OCI-LY7 (cell line): ENCODE measurements at regions not wholly inside any gene's neighbourhood (a gene's known extent, or its start where the extent isn't known, plus 50 kb on each side); places are given as distances from the start of the nearest gene placed in this dataset.
A peak's percentile ranks its signal among the peaks of the same experiment; 100 is the strongest.

ENCODE experiments used
- BruUV-seq: library from RNA; stranded (reverse); fragments of 400-500 nt; replicated peaks from 2 replicates; lab custom pipeline; 2021; lab: Mats Ljungman, UMichigan
- CTCF ChIA-PET: fragments of 300-600 bp; sonication (Branson Sonifier 250); formaldehyde crosslinking; loops from one replicate; lab custom pipeline; 2022; ENCODE audit warnings: antibody characterized with exemption; ENCODE audit not compliant: unreplicated experiment; lab: Charles Lee
- POLR2A ChIA-PET: fragments of 300-600 bp; sonication (Branson Sonifier 250); formaldehyde crosslinking; loops from one replicate; lab custom pipeline; 2022; ENCODE audit warnings: antibody characterized with exemption; lab: Charles Lee
- DNase-seq: peaks from one replicate; pipeline ENCODE4 v3.0.0-alpha.2; 2015; ENCODE audit warnings: low spot score
- H2AFZ ChIP-seq: fragments of 200-600 bp; sonication (generic), shearing (Covaris generic); 2 replicates; pipeline ENCODE4 v1.6.1; 2014; ENCODE audit warnings: mild to moderate bottlenecking, antibody characterized with exemption, low read length, moderate library complexity
- H3K27ac ChIP-seq: fragments of 200-600 bp; sonication (generic); 2 replicates; pipeline ENCODE4 v1.5.1; 2014; ENCODE audit warnings: mixed run types, low read depth, mild to moderate bottlenecking, moderate library complexity, low read length, inconsistent platforms; ENCODE audit not compliant: poor library complexity, severe bottlenecking
- H3K36me3 ChIP-seq: fragments of 200-600 bp; sonication (generic); 2 replicates; pipeline ENCODE4 v1.6.1; 2014; ENCODE audit warnings: mild to moderate bottlenecking, antibody characterized with exemption, low read length, moderate library complexity, mixed read lengths; ENCODE audit not compliant: insufficient read depth
- H3K4me1 ChIP-seq: fragments of 200-600 bp; sonication (generic); 2 replicates; pipeline ENCODE4 v1.5.1; 2014; ENCODE audit warnings: mild to moderate bottlenecking, low read length; ENCODE audit not compliant: insufficient read depth, poor library complexity, severe bottlenecking
- H3K4me2 ChIP-seq: fragments of 200-600 bp; sonication (generic); 2 replicates; pipeline ENCODE4 v1.6.1; 2014; ENCODE audit warnings: mild to moderate bottlenecking, low read length
- H3K4me3 ChIP-seq: fragments of 200-600 bp; sonication (generic); 2 replicates; pipeline ENCODE4 v1.5.1; 2014; ENCODE audit warnings: mild to moderate bottlenecking, low read depth, low read length; ENCODE audit not compliant: poor library complexity, severe bottlenecking
- H3K79me2 ChIP-seq: fragments of 200-600 bp; sonication (generic); 2 replicates; pipeline ENCODE4 v1.6.1; 2016; ENCODE audit warnings: low read depth, mild to moderate bottlenecking, low read length, moderate library complexity, mixed read lengths; ENCODE audit not compliant: insufficient read depth
- H3K9me2 ChIP-seq: fragments of 200-600 bp; sonication (generic); 2 replicates; pipeline ENCODE4 v1.6.1; 2016; ENCODE audit warnings: mild to moderate bottlenecking, low read length, mixed read lengths; ENCODE audit not compliant: insufficient read depth
- H3K9me3 ChIP-seq: fragments of 200-600 bp; sonication (generic); 2 replicates; pipeline ENCODE4 v1.6.1; 2014; ENCODE audit warnings: mild to moderate bottlenecking, mixed run types, low read length, mixed read lengths
- H4K20me1 ChIP-seq: fragments of 200-600 bp; sonication (generic); 2 replicates; pipeline ENCODE4 v1.6.1; 2014; ENCODE audit warnings: mild to moderate bottlenecking, antibody characterized with exemption, low read length, moderate library complexity, mixed read lengths; ENCODE audit not compliant: insufficient read depth
- CTCF ChIP-seq: fragments of 200-600 bp; sonication (generic); conservative IDR thresholded peaks from 2 replicates; pipeline ENCODE4 v1.5.1; 2014; ENCODE audit warnings: mild to moderate bottlenecking, antibody characterized with exemption, low read length, moderate library complexity, mixed read lengths
- EZH2phosphoT487 ChIP-seq: fragments of 200-600 bp; sonication (generic); IDR thresholded peaks from 2 replicates; pipeline ENCODE4 v1.6.1; 2018; ENCODE audit warnings: low read depth, borderline replicate concordance, mild to moderate bottlenecking, mixed run types, antibody characterized with exemption, low read length, moderate library complexity, mixed read lengths
- intact Hi-C: fragments of 100-400 bp; cut with micrococcal nuclease; formaldehyde crosslinking; loops from one replicate; pipeline ENCODE4 v1.10.0; 2022; ENCODE audit not compliant: unreplicated experiment

GRCh38 chr14:22409006-22409405 is 180.0 kb downstream of the DAD1 start:
- H3K9me2 ChIP-seq: no peaks in the 10 kb centered on the region
- no peak overlapping the region for H3K4me2 ChIP-seq
- no peaks in the 10 kb centered on the region for H3K36me3 ChIP-seq
- no peaks in the 10 kb centered on the region for H4K20me1 ChIP-seq
- no peaks in the 10 kb centered on the region for H3K79me2 ChIP-seq
- H2AFZ ChIP-seq: peak overlapping the region; percentile 5; the same call in 1 of the 2 replicates
- no peak overlapping the region for H3K4me3 ChIP-seq
- ChIA-PET POLR2A (interaction anchor here (0.9 to 1.6 kb wide), 2 partner anchors 14 to 50 kb away, joined by 3 to 10 read pairs; no protein-coding TSS in a partner anchor), CTCF (interaction anchor here (1.0 kb wide), 1 partner anchor 41 kb away, joined by 4 read pairs; no protein-coding TSS in a partner anchor)
- TF ChIP-seq EZH2phosphoT487 (no peak), CTCF (no peak)
- H3K27ac ChIP-seq: no peak overlapping the region
- intact Hi-C loops: no loop called here
- no TSS peak for BruUV-seq
- DNase-seq: no peak
- H3K4me1 ChIP-seq: peaks cover 32% of the 10 kb centered on the region
- no peaks in the 10 kb centered on the region for H3K9me3 ChIP-seq

- ChIA-PET CTCF (no interaction called here), POLR2A (interaction anchor here (0.9 to 1.6 kb wide), 2 partner anchors 14 to 50 kb away, joined by 3 to 10 read pairs; no protein-coding TSS in a partner anchor)
These were observed 180.5 kb downstream of the DAD1 start for GRCh38 chr14:22408547-22408946.

More at GRCh38 chr14:22408547-22408946, 180.5 kb downstream of the DAD1 start:
- intact Hi-C loops: no loop called here
- Histone ChIP-seq H3K9me2 (no peaks in the 10 kb centered on the region), H3K79me2 (no peaks in the 10 kb centered on the region), H3K36me3 (no peaks in the 10 kb centered on the region), H3K4me2 (no peak overlapping the region), H3K9me3 (no peaks in the 10 kb centered on the region), H3K4me1 (peaks cover 32% of the 10 kb centered on the region), H3K4me3 (no peak overlapping the region), H3K27ac (no peak overlapping the region), H4K20me1 (no peaks in the 10 kb centered on the region), H2AFZ (no peak overlapping the region)
- DNase-seq: no peak
- BruUV-seq: no TSS peak
- TF ChIP-seq EZH2phosphoT487 (no peak), CTCF (no peak)
